Ishikawa (cell line): ENCODE measurements at regions not wholly inside any gene's neighbourhood (a gene's known extent, or its start where the extent isn't known, plus 50 kb on each side); places are given as distances from the start of the nearest gene placed in this dataset.

Source experiments
- CEBPB ChIP-seq: IDR thresholded peaks from 2 replicates; pipeline ENCODE4 v1.6.1; 2012
- CREB1 ChIP-seq: IDR thresholded peaks from 2 replicates; pipeline ENCODE4 v1.6.1; 2012; ENCODE audit warnings: low read depth
- EGR1 ChIP-seq: IDR thresholded peaks from 2 replicates; pipeline ENCODE4 v1.6.1; 2012
- EP300 ChIP-seq: IDR thresholded peaks from 2 replicates; pipeline ENCODE4 v1.6.1; 2012; ENCODE audit warnings: borderline replicate concordance
- FOXM1 ChIP-seq: IDR thresholded peaks from 2 replicates; pipeline ENCODE4 v1.6.1; 2012; ENCODE audit warnings: low read depth, borderline replicate concordance
- MAX ChIP-seq: IDR thresholded peaks from 2 replicates; pipeline ENCODE4 v1.6.1; 2012
- NFIC ChIP-seq: IDR thresholded peaks from 2 replicates; pipeline ENCODE4 v1.6.1; 2012
- RAD21 ChIP-seq: IDR thresholded peaks from 2 replicates; pipeline ENCODE4 v1.6.1; 2012; ENCODE audit warnings: low read depth
- REST ChIP-seq: IDR thresholded peaks from 2 replicates; pipeline ENCODE4 v1.6.1; 2012; ENCODE audit warnings: low read depth, mild to moderate bottlenecking
- TAF1 ChIP-seq: IDR thresholded peaks from 2 replicates; pipeline ENCODE4 v1.6.1; 2012; ENCODE audit warnings: low read depth, mild to moderate bottlenecking
- TCF12 ChIP-seq: IDR thresholded peaks from 2 replicates; pipeline ENCODE4 v1.6.1; 2012; ENCODE audit warnings: low read depth
- TEAD4 ChIP-seq: IDR thresholded peaks from 2 replicates; pipeline ENCODE4 v1.6.1; 2012
- USF1 ChIP-seq: IDR thresholded peaks from 2 replicates; pipeline ENCODE4 v1.6.1; 2012
- YY1 ChIP-seq: IDR thresholded peaks from 2 replicates; pipeline ENCODE4 v1.6.1; 2012; ENCODE audit warnings: low read depth
- ZBTB7A ChIP-seq: IDR thresholded peaks from 2 replicates; pipeline ENCODE4 v1.6.1; 2012; ENCODE audit warnings: low read depth

GRCh38 chr15:93417631-93418030, 328.6 kb upstream of the RGMA start:
- no peak for TF ChIP-seq YY1
- TF ChIP-seq REST: no peak
- no peak for TF ChIP-seq TCF12
- TF ChIP-seq MAX: no peak
- TF ChIP-seq EP300: no peak
- TF ChIP-seq FOXM1: no peak
- no peak for TF ChIP-seq RAD21
- no peak for TF ChIP-seq TEAD4
- TF ChIP-seq ZBTB7A: no peak
- TF ChIP-seq NFIC: no peak
- no peak for TF ChIP-seq USF1
- TF ChIP-seq EGR1: no peak
- TF ChIP-seq TAF1: no peak
- TF ChIP-seq CEBPB: no peak
- TF ChIP-seq CREB1: no peak

GRCh38 chr15:93417156-93417555, 328.1 kb upstream of the RGMA start:
- TF ChIP-seq REST (no peak), EGR1 (no peak), USF1 (no peak), RAD21 (no peak), TCF12 (no peak), NFIC (no peak), CEBPB (no peak), FOXM1 (no peak), EP300 (no peak), ZBTB7A (no peak), CREB1 (no peak), MAX (no peak), YY1 (no peak), TEAD4 (no peak), TAF1 (no peak)

- TF ChIP-seq TCF12: no peak
- TF ChIP-seq NFIC: no peak
- TF ChIP-seq CEBPB: no peak
- TF ChIP-seq EGR1: no peak
- no peak for TF ChIP-seq REST
- TF ChIP-seq MAX: no peak
- no peak for TF ChIP-seq YY1
- no peak for TF ChIP-seq TAF1
- no peak for TF ChIP-seq USF1
- no peak for TF ChIP-seq FOXM1
- TF ChIP-seq TEAD4: no peak
- TF ChIP-seq ZBTB7A: no peak
- no peak for TF ChIP-seq CREB1
- TF ChIP-seq RAD21: no peak
- no peak for TF ChIP-seq EP300
Measured at GRCh38 chr15:93415576-93415975, 326.6 kb upstream of the RGMA start.
